ENCODE measurements at regions not wholly inside any gene's neighbourhood (a gene's known extent, or its start where the extent isn't known, plus 50 kb on each side); places are given as distances from the start of the nearest gene placed in this dataset.

GRCh38 chr11:116534270-116534975 lies 238.4 kb downstream of the BUD13 start:
- TF ChIP-seq CTCF (IDR thresholded peaks at IDR 0.05) (no peak), POLR2AphosphoS5 (IDR thresholded peaks at IDR 0.05) (no peak), POLR2A (IDR thresholded peaks at IDR 0.05) (no peak)

Data from suprapubic skin (tissue), 4 donors.